OCI-LY1 (cell line): ENCODE measurements at regions not wholly inside any gene's neighbourhood (a gene's known extent, or its start where the extent isn't known, plus 50 kb on each side); places are given as distances from the start of the nearest gene placed in this dataset.

ENCODE experiments used
- EZH2 ChIP-seq: fragments of 200-600 bp; sonication (generic), shearing (Covaris generic); IDR thresholded peaks from 2 replicates; pipeline ENCODE4 v1.8.0; 2017; ENCODE audit warnings: borderline replicate concordance, mixed run types, mild to moderate bottlenecking, antibody characterized with exemption, low read length, moderate library complexity, mixed read lengths
- TF ChIP-seq, protein P1 (sequence below): fragments of 200-600 bp; sonication (generic), shearing (Covaris generic); IDR thresholded peaks from 2 replicates; pipeline ENCODE4 v1.5.1; 2017; ENCODE audit warnings: mild to moderate bottlenecking, antibody characterized with exemption, low read length, moderate library complexity, mixed read lengths

DNA sequence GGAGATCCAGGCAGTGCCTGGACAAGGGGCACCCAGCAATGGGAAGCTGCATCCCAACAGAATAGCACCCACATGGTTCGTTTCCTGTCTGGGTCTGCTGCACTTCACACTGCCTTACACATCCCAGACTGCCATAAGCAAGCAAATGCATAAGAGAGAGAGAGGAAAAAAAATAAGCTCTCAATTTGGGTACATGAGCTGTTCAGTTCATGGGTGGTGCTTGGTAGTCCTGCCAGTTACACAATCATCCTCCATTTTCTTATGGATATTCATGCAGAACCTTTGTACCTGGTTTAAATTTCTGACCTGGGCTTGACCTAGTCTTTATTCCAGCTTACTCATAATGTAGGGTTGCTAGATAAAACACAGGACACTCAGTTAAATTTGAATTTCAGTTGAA, 733.6 kb downstream of the TNS3 start:
- no peak for TF ChIP-seq EZH2
- TF ChIP-seq, protein P1, sequence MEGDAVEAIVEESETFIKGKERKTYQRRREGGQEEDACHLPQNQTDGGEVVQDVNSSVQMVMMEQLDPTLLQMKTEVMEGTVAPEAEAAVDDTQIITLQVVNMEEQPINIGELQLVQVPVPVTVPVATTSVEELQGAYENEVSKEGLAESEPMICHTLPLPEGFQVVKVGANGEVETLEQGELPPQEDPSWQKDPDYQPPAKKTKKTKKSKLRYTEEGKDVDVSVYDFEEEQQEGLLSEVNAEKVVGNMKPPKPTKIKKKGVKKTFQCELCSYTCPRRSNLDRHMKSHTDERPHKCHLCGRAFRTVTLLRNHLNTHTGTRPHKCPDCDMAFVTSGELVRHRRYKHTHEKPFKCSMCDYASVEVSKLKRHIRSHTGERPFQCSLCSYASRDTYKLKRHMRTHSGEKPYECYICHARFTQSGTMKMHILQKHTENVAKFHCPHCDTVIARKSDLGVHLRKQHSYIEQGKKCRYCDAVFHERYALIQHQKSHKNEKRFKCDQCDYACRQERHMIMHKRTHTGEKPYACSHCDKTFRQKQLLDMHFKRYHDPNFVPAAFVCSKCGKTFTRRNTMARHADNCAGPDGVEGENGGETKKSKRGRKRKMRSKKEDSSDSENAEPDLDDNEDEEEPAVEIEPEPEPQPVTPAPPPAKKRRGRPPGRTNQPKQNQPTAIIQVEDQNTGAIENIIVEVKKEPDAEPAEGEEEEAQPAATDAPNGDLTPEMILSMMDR = no peak
